ENCODE measurements at regions not wholly inside any gene's neighbourhood (a gene's known extent, or its start where the extent isn't known, plus 50 kb on each side); places are given as distances from the start of the nearest gene placed in this dataset.

DNA sequence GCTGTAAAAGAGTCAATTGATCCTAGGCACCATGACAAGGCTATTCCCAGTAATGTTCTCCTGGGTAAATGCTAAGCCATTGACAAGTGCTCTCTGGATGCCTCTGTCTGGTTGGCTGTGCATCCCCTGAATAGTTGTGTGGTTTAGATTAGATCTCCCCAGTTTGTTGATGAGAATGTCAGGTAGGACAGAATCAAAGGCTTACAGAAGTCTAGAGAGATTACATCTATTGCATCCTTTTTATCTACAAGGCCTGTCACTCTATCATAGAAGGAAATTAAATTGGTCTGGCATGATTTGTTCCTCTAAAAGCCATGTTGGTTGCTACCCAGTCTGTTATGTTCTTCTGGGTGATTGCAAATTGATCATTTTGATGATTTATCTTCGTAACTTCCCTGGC is 548.3 kb downstream of the GATA3 start:
- POLR2A ChIA-PET, result no interaction called here
- RAD21 ChIA-PET (ENCODE audit: unreplicated experiment), result no interaction called here
- no peaks in the 10 kb centered on the region for H3K27me3 ChIP-seq (replicated peaks in 1 of 2; ENCODE audit: control insufficient read depth in 2 of 2, insufficient read depth in 2 of 2, low read length in 1 of 2)
- no peak overlapping the region for H3K4me3 ChIP-seq
- no peaks in the 10 kb centered on the region for H3K79me2 ChIP-seq (ENCODE audit: control insufficient read depth, insufficient read depth, low read length)
- no peaks in the 10 kb centered on the region for H3K9me3 ChIP-seq (replicated peaks; ENCODE audit: control insufficient read depth, insufficient read depth, low read length)
- DNase-seq (ENCODE audit: low read depth, low spot score) (no peak), ATAC-seq (no peak), FAIRE-seq (no peak)
- no peak overlapping the region for H2AFZ ChIP-seq (ENCODE audit: control insufficient read depth, low read depth, low read length)
- no peaks in the 10 kb centered on the region for H3K4me1 ChIP-seq (ENCODE audit: control insufficient read depth, insufficient read depth, low read length)
- BruUV-seq (replicated peaks), result no TSS peak
- H3K9ac ChIP-seq (ENCODE audit: control insufficient read depth, insufficient read depth, low read length), result no peak overlapping the region
- WGBS (ENCODE audit: insufficient coverage, insufficient replicate concordance, low lambda C conversion rate, missing lambda C conversion rate), result 0% methylated on average over 1 of the region's 1 CpG
- SMC1A ChIA-PET (ENCODE audit: uncharacterized antibody, unreplicated experiment), result no interaction called here
- TF ChIP-seq ZNF24 (IDR thresholded peaks at IDR 0.05), result no peak
- no peak for TF ChIP-seq MTA2 (IDR thresholded peaks at IDR 0.05; ENCODE audit: low read depth)
- TF ChIP-seq FOXK2 (IDR thresholded peaks at IDR 0.05), result no peak
- no peak for TF ChIP-seq KLF5 (IDR thresholded peaks at IDR 0.05; ENCODE audit: partially characterized antibody)
- no peak for TF ChIP-seq MYC (IDR thresholded peaks at IDR 0.05; ENCODE audit: insufficient read depth, insufficient read length, insufficient replicate concordance, low read length, severe bottlenecking)
- no peak for TF ChIP-seq CEBPB (IDR thresholded peaks at IDR 0.05; ENCODE audit: borderline replicate concordance in 1 of 2, low read depth in 2 of 2, low read length in 2 of 2)
- TF ChIP-seq NRF1 (conservative IDR thresholded peaks at IDR 0.05; ENCODE audit: low read depth, low read length), result no peak
- no peak for TF ChIP-seq MYB (IDR thresholded peaks at IDR 0.05; ENCODE audit: borderline replicate concordance, low read depth, low read length)
- TF ChIP-seq, protein P1, sequence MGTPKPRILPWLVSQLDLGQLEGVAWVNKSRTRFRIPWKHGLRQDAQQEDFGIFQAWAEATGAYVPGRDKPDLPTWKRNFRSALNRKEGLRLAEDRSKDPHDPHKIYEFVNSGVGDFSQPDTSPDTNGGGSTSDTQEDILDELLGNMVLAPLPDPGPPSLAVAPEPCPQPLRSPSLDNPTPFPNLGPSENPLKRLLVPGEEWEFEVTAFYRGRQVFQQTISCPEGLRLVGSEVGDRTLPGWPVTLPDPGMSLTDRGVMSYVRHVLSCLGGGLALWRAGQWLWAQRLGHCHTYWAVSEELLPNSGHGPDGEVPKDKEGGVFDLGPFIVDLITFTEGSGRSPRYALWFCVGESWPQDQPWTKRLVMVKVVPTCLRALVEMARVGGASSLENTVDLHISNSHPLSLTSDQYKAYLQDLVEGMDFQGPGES (IDR thresholded peaks at IDR 0.05), result no peak
- no peak for TF ChIP-seq SMC3 (IDR thresholded peaks at IDR 0.05; ENCODE audit: borderline replicate concordance, low read length)
- TF ChIP-seq, protein P2, sequence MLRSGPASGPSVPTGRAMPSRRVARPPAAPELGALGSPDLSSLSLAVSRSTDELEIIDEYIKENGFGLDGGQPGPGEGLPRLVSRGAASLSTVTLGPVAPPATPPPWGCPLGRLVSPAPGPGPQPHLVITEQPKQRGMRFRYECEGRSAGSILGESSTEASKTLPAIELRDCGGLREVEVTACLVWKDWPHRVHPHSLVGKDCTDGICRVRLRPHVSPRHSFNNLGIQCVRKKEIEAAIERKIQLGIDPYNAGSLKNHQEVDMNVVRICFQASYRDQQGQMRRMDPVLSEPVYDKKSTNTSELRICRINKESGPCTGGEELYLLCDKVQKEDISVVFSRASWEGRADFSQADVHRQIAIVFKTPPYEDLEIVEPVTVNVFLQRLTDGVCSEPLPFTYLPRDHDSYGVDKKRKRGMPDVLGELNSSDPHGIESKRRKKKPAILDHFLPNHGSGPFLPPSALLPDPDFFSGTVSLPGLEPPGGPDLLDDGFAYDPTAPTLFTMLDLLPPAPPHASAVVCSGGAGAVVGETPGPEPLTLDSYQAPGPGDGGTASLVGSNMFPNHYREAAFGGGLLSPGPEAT (IDR thresholded peaks at IDR 0.05; ENCODE audit: low read depth), result no peak
- no peak for TF ChIP-seq ZNF207 (IDR thresholded peaks at IDR 0.05; ENCODE audit: borderline replicate concordance)
- intact Hi-C loops (cut with micrococcal nuclease; ENCODE audit: unreplicated experiment) (no loop called here), in situ Hi-C loops (cut with MboI) (no loop called here)
- H3K4me2 ChIP-seq (ENCODE audit: control insufficient read depth, insufficient read depth), result no peak overlapping the region
- H3K27ac ChIP-seq (ENCODE audit: control insufficient read depth, insufficient read depth), result no peak overlapping the region
- CTCF ChIA-PET, result no interaction called here
- H4K20me1 ChIP-seq (ENCODE audit: control insufficient read depth, insufficient read depth), result no peaks in the 10 kb centered on the region
- no peaks in the 10 kb centered on the region for H3K36me3 ChIP-seq (ENCODE audit: control insufficient read depth in 2 of 2, insufficient read depth in 2 of 2, low read length in 1 of 2)
